H9 (cell line): ENCODE measurements at regions not wholly inside any gene's neighbourhood (a gene's known extent, or its start where the extent isn't known, plus 50 kb on each side); places are given as distances from the start of the nearest gene placed in this dataset.

Experiments used
- DNase-seq: peaks from one replicate; pipeline ENCODE4 v3.0.0-alpha.2; 2017
- H2AFZ ChIP-seq: one replicate; pipeline ENCODE4 v1.6.1; 2013; ENCODE audit warnings: mild to moderate bottlenecking, low read length, control low read depth, moderate library complexity
- H2AK5ac ChIP-seq: 2 replicates; pipeline ENCODE4 v1.6.1; 2013; ENCODE audit warnings: low read length, control low read depth, mixed read lengths; ENCODE audit not compliant: insufficient read length
- H2BK120ac ChIP-seq: one replicate; pipeline ENCODE4 v1.6.1; 2013; ENCODE audit warnings: low read depth, mild to moderate bottlenecking, low read length, control low read depth, inconsistent platforms; ENCODE audit not compliant: poor library complexity, severe bottlenecking
- H2BK12ac ChIP-seq: 2 replicates; pipeline ENCODE4 v1.6.1; 2013; ENCODE audit warnings: low read length, control low read depth, mixed read lengths, low read depth; ENCODE audit not compliant: insufficient read length
- H2BK15ac ChIP-seq: 2 replicates; pipeline ENCODE4 v1.6.1; 2013; ENCODE audit warnings: low read depth, low read length, control low read depth
- H2BK20ac ChIP-seq: one replicate; pipeline ENCODE4 v1.6.1; 2013; ENCODE audit warnings: low read depth, mild to moderate bottlenecking, low read length, control low read depth, inconsistent platforms; ENCODE audit not compliant: poor library complexity, severe bottlenecking
- H2BK5ac ChIP-seq: 2 replicates; pipeline ENCODE4 v1.6.1; 2013; ENCODE audit warnings: low read length, control low read depth, mixed read lengths; ENCODE audit not compliant: insufficient read length
- H3K14ac ChIP-seq: 2 replicates; pipeline ENCODE4 v1.6.1; 2013; ENCODE audit warnings: low read length, control low read depth; ENCODE audit not compliant: insufficient read depth
- H3K18ac ChIP-seq: 2 replicates; pipeline ENCODE4 v1.6.1; 2013; ENCODE audit warnings: low read depth, mild to moderate bottlenecking, mixed read lengths, low read length, control low read depth; ENCODE audit not compliant: insufficient read length
- H3K23ac ChIP-seq: 2 replicates; pipeline ENCODE4 v1.6.1; 2013; ENCODE audit warnings: low read length, control low read depth, mixed read lengths, low read depth; ENCODE audit not compliant: insufficient read length
- H3K23me2 ChIP-seq: 2 replicates; pipeline ENCODE4 v1.6.1; 2013; ENCODE audit warnings: low read depth, mild to moderate bottlenecking, mixed read lengths, low read length, control low read depth; ENCODE audit not compliant: insufficient read length, poor library complexity, severe bottlenecking
- H3K27ac ChIP-seq: 2 replicates; pipeline ENCODE4 v1.5.1; 2013; ENCODE audit warnings: low read length, control low read depth, mixed read lengths, low read depth; ENCODE audit not compliant: insufficient read length
- H3K27me3 ChIP-seq: 2 replicates; pipeline ENCODE4 v1.6.1; 2013; ENCODE audit warnings: low read length, control low read depth, inconsistent platforms; ENCODE audit not compliant: insufficient read depth
- H3K4ac ChIP-seq: 2 replicates; pipeline ENCODE4 v1.6.1; 2013; ENCODE audit warnings: low read depth, mild to moderate bottlenecking, control low read depth, inconsistent platforms, low read length, moderate library complexity
- H3K4me1 ChIP-seq: 2 replicates; pipeline ENCODE4 v1.6.1; 2013; ENCODE audit warnings: low read length, control low read depth, inconsistent platforms; ENCODE audit not compliant: insufficient read depth
- H3K4me2 ChIP-seq: 2 replicates; pipeline ENCODE4 v1.6.1; 2013; ENCODE audit warnings: low read length, control low read depth, mixed read lengths; ENCODE audit not compliant: insufficient read length, insufficient read depth
- H3K56ac ChIP-seq: 2 replicates; pipeline ENCODE4 v1.6.1; 2013; ENCODE audit warnings: low read depth, mild to moderate bottlenecking, mixed read lengths, low read length, control low read depth; ENCODE audit not compliant: insufficient read length
- H3K79me1 ChIP-seq: 2 replicates; pipeline ENCODE4 v1.6.1; 2013; ENCODE audit warnings: low read depth, mild to moderate bottlenecking, moderate library complexity, low read length, control low read depth, inconsistent platforms; ENCODE audit not compliant: insufficient read depth, poor library complexity, severe bottlenecking
- H3K79me2 ChIP-seq: 2 replicates; pipeline ENCODE4 v1.6.1; 2013; ENCODE audit warnings: low read length, control low read depth, inconsistent platforms; ENCODE audit not compliant: insufficient read depth
- H3K9ac ChIP-seq: 2 replicates; pipeline ENCODE4 v1.6.1; 2013; ENCODE audit warnings: low read length, control low read depth, mixed read lengths; ENCODE audit not compliant: insufficient read length; ENCODE audit errors: extremely low read depth
- H3K9me3 ChIP-seq: one replicate; pipeline ENCODE4 v1.6.1; 2013; ENCODE audit warnings: low read depth, low read length, inconsistent platforms; ENCODE audit not compliant: control insufficient read depth
- H3T11ph ChIP-seq: one replicate; pipeline ENCODE4 v1.6.1; 2013; ENCODE audit warnings: mild to moderate bottlenecking, low read length, control low read depth, inconsistent platforms
- H4K20me1 ChIP-seq: one replicate; pipeline ENCODE4 v1.6.1; 2013; ENCODE audit not compliant: control insufficient read depth, insufficient read length, insufficient read depth
- H4K5ac ChIP-seq: 2 replicates; pipeline ENCODE4 v1.6.1; 2013; ENCODE audit warnings: low read depth, mild to moderate bottlenecking, mixed read lengths, low read length, control low read depth; ENCODE audit not compliant: insufficient read length
- H4K8ac ChIP-seq: replicated peaks from 2 replicates; pipeline ENCODE4 v1.6.1; 2013; ENCODE audit warnings: low read length, control low read depth, mixed read lengths, low read depth; ENCODE audit not compliant: insufficient read length
- H4K91ac ChIP-seq: 2 replicates; pipeline ENCODE4 v1.6.1; 2013; ENCODE audit warnings: low read depth, mild to moderate bottlenecking, moderate library complexity, mixed read lengths, low read length, control low read depth; ENCODE audit not compliant: insufficient read length
- H3K27ac Mint-ChIP-seq, 3 experiments: 2 replicates in 2 of 3; 3 replicates in 1 of 3; pipeline ENCODE4 v1.8.0; 2020 to 2021; ENCODE audit warnings: mixed read lengths in 3 of 3, mild to moderate bottlenecking in 1 of 3, moderate library complexity in 1 of 3
- H3K27me3 Mint-ChIP-seq: 2 replicates; pipeline ENCODE4 v1.8.0; 2021; ENCODE audit warnings: low read depth, mild to moderate bottlenecking, moderate library complexity, mixed read lengths
- H3K36me3 Mint-ChIP-seq, 3 experiments: 2 replicates in 2 of 3; 3 replicates in 1 of 3; pipeline ENCODE4 v1.8.0; 2020 to 2021; ENCODE audit warnings: low read depth in 3 of 3, mixed read lengths in 3 of 3; ENCODE audit not compliant: insufficient read depth in 1 of 3
- H3K4me1 Mint-ChIP-seq, 2 experiments: 2 replicates each; pipeline ENCODE4 v1.8.0; 2020; ENCODE audit warnings: mixed read lengths in 2 of 2
- H3K4me3 Mint-ChIP-seq, 2 experiments: 2 replicates in 1 of 2; 3 replicates in 1 of 2; pipeline ENCODE4 v1.8.0; 2020 to 2021; ENCODE audit warnings: mild to moderate bottlenecking in 2 of 2, mixed read lengths in 2 of 2, moderate library complexity in 1 of 2
- H3K9me3 Mint-ChIP-seq, 2 experiments: 2 replicates in 1 of 2; 3 replicates in 1 of 2; pipeline ENCODE4 v1.8.0; 2020; ENCODE audit warnings: mild to moderate bottlenecking in 2 of 2, mixed read lengths in 2 of 2, moderate library complexity in 1 of 2
- CTCF ChIP-seq: fragments of 200-600 bp; sonication (generic); conservative IDR thresholded peaks from 3 replicates; pipeline ENCODE4 v1.8.0; 2021; ENCODE audit warnings: antibody characterized with exemption, mild to moderate bottlenecking
- WGBS: extraction: QIAGEN DNeasy Blood & Tissue Kit; methylation state at CpG from one replicate; pipeline ENCODE4 v1.1.7; 2013; ENCODE audit warnings: missing lambda C conversion rate, low lambda C conversion rate, mixed read lengths; ENCODE audit not compliant: insufficient read length; ENCODE audit errors: extremely low coverage; 5-methylcytosine and 5-hydroxymethylcytosine counted together

- Mint-ChIP-seq H3K27ac (no peak overlapping the region), H3K4me1 (no peaks in the 10 kb centered on the region), H3K9me3 (no peaks in the 10 kb centered on the region), H3K4me3 (no peak overlapping the region), H3K36me3 (no peaks in the 10 kb centered on the region), H3K27me3 (no peaks in the 10 kb centered on the region)
- Histone ChIP-seq H4K20me1 (no peaks in the 10 kb centered on the region), H2AFZ (no peak overlapping the region), H3K14ac (no peak overlapping the region), H3K4me2 (no peak overlapping the region), H3K23me2 (no peaks in the 10 kb centered on the region), H3K4ac (no peak overlapping the region), H3K79me1 (no peaks in the 10 kb centered on the region), H3K27me3 (no peaks in the 10 kb centered on the region), H4K5ac (no peak overlapping the region), H3K56ac (no peak overlapping the region), H2BK20ac (no peak overlapping the region), H3T11ph (no peak overlapping the region), H2BK5ac (no peak overlapping the region), H3K9ac (no peak overlapping the region), H3K4me1 (no peaks in the 10 kb centered on the region), H3K18ac (no peak overlapping the region), H3K79me2 (no peaks in the 10 kb centered on the region), H3K27ac (no peak overlapping the region), H2BK12ac (no peak overlapping the region), H2BK120ac (no peak overlapping the region), H4K91ac (no peak overlapping the region), H4K8ac (no peak overlapping the region), H2BK15ac (no peak overlapping the region), H3K23ac (no peak overlapping the region), H3K9me3 (no peaks in the 10 kb centered on the region), H2AK5ac (no peak overlapping the region)
- TF ChIP-seq CTCF, result no peak
- DNase-seq, result no peak
- WGBS, result no CpG with 5 or more reads among the region's 8 CpGs
These were observed 850.8 kb upstream of the ROBO1 start for GRCh38 chr3:80618295-80619256.
